ENCODE measurements at regions not wholly inside any gene's neighbourhood (a gene's known extent, or its start where the extent isn't known, plus 50 kb on each side); places are given as distances from the start of the nearest gene placed in this dataset.

- H2AFZ ChIP-seq (ENCODE audit: control insufficient read depth, low read depth, low read length), result no peak overlapping the region
- no peak overlapping the region for H3K9ac ChIP-seq (ENCODE audit: control insufficient read depth, insufficient read depth, low read length)
- in situ Hi-C loops (cut with MboI) (no loop called here), intact Hi-C loops (cut with micrococcal nuclease; ENCODE audit: unreplicated experiment) (no loop called here)
- H3K27me3 ChIP-seq (replicated peaks in 1 of 2; ENCODE audit: control insufficient read depth in 2 of 2, insufficient read depth in 2 of 2, low read length in 1 of 2), result no peaks in the 10 kb centered on the region
- ChIA-PET RAD21 (ENCODE audit: unreplicated experiment) (no interaction called here), CTCF (interaction anchor here (1.2 kb wide), 1 partner anchor 10 kb away, joined by 3 read pairs; no protein-coding TSS in a partner anchor), POLR2A (no interaction called here), SMC1A (ENCODE audit: uncharacterized antibody, unreplicated experiment) (interaction anchor here (1.2 kb wide), 1 partner anchor 10 kb away, joined by 3 read pairs; no protein-coding TSS in a partner anchor)
- no peak for DNase-seq (ENCODE audit: low read depth, low spot score)
- H3K9me3 ChIP-seq (replicated peaks; ENCODE audit: control insufficient read depth, insufficient read depth, low read length), result no peaks in the 10 kb centered on the region
- H3K4me1 ChIP-seq (ENCODE audit: control insufficient read depth, insufficient read depth, low read length), result no peaks in the 10 kb centered on the region
- no peak for TF ChIP-seq GATAD2B (conservative IDR thresholded peaks at IDR 0.05; ENCODE audit: low read depth)
- TF ChIP-seq CBX5 (IDR thresholded peaks at IDR 0.05; ENCODE audit: low read depth), result no peak
- TF ChIP-seq DPF2 (IDR thresholded peaks at IDR 0.05), result no peak
- no peak for TF ChIP-seq RB1 (IDR thresholded peaks at IDR 0.05; ENCODE audit: borderline replicate concordance)
- TF ChIP-seq IRF5 (IDR thresholded peaks at IDR 0.05; ENCODE audit: borderline replicate concordance), result no peak
- TF ChIP-seq NRF1 (conservative IDR thresholded peaks at IDR 0.05; ENCODE audit: low read depth, low read length), result no peak
- no peak for TF ChIP-seq POLR2A (IDR thresholded peaks at IDR 0.05; ENCODE audit: low read depth, low read length)
- no peak for TF ChIP-seq BRCA1 (IDR thresholded peaks at IDR 0.05; ENCODE audit: low read depth, low read length)
- TF ChIP-seq ZBED1 (IDR thresholded peaks at IDR 0.05; ENCODE audit: borderline replicate concordance), result no peak
- BruUV-seq (replicated peaks), result no TSS peak
- 25% methylated on average over 2 of the region's 2 CpGs for WGBS (ENCODE audit: insufficient coverage, insufficient replicate concordance, low lambda C conversion rate, missing lambda C conversion rate)
- H3K27ac ChIP-seq (ENCODE audit: control insufficient read depth, insufficient read depth), result no peak overlapping the region
- no peak for FAIRE-seq
- H3K36me3 ChIP-seq (ENCODE audit: control insufficient read depth in 2 of 2, insufficient read depth in 2 of 2, low read length in 1 of 2), result no peaks in the 10 kb centered on the region
- no peaks in the 10 kb centered on the region for H4K20me1 ChIP-seq (ENCODE audit: control insufficient read depth, insufficient read depth)
- no peak overlapping the region for H3K4me3 ChIP-seq
- H3K79me2 ChIP-seq (ENCODE audit: control insufficient read depth, insufficient read depth, low read length), result no peaks in the 10 kb centered on the region
- no peak overlapping the region for H3K4me2 ChIP-seq (ENCODE audit: control insufficient read depth, insufficient read depth)
- ATAC-seq, result no peak
Measured at GRCh38 chr9:80560976-80561375, 989.2 kb downstream of the TLE4 start.

- H3K27ac ChIP-seq (ENCODE audit: control insufficient read depth, insufficient read depth), result no peak overlapping the region
- H3K9ac ChIP-seq (ENCODE audit: control insufficient read depth, insufficient read depth, low read length), result no peak overlapping the region
- H3K36me3 ChIP-seq (ENCODE audit: control insufficient read depth in 2 of 2, insufficient read depth in 2 of 2, low read length in 1 of 2), result no peaks in the 10 kb centered on the region
- no TSS peak for BruUV-seq (replicated peaks)
- no peak overlapping the region for H3K4me3 ChIP-seq
- in situ Hi-C loops (cut with MboI) (no loop called here), intact Hi-C loops (cut with micrococcal nuclease; ENCODE audit: unreplicated experiment) (loop anchor here (10.0 kb wide), 1 partner anchor 52 kb away; no protein-coding TSS in a partner anchor)
- H3K9me3 ChIP-seq (replicated peaks; ENCODE audit: control insufficient read depth, insufficient read depth, low read length), result no peaks in the 10 kb centered on the region
- ChIA-PET CTCF (no interaction called here), SMC1A (ENCODE audit: uncharacterized antibody, unreplicated experiment) (no interaction called here), POLR2A (no interaction called here), RAD21 (ENCODE audit: unreplicated experiment) (no interaction called here)
- DNase-seq (ENCODE audit: low read depth, low spot score) (no peak), ATAC-seq (no peak), FAIRE-seq (no peak)
- H4K20me1 ChIP-seq (ENCODE audit: control insufficient read depth, insufficient read depth), result no peaks in the 10 kb centered on the region
- WGBS (ENCODE audit: insufficient coverage, insufficient replicate concordance, low lambda C conversion rate, missing lambda C conversion rate), result 0% methylated on average over 1 of the region's 1 CpG
- H3K79me2 ChIP-seq (ENCODE audit: control insufficient read depth, insufficient read depth, low read length), result no peaks in the 10 kb centered on the region
- H3K4me1 ChIP-seq (ENCODE audit: control insufficient read depth, insufficient read depth, low read length), result no peaks in the 10 kb centered on the region
- no peak overlapping the region for H2AFZ ChIP-seq (ENCODE audit: control insufficient read depth, low read depth, low read length)
- H3K4me2 ChIP-seq (ENCODE audit: control insufficient read depth, insufficient read depth), result no peak overlapping the region
- no peaks in the 10 kb centered on the region for H3K27me3 ChIP-seq (replicated peaks in 1 of 2; ENCODE audit: control insufficient read depth in 2 of 2, insufficient read depth in 2 of 2, low read length in 1 of 2)
- no peak for TF ChIP-seq FOXK2 (IDR thresholded peaks at IDR 0.05)
- no peak for TF ChIP-seq SMARCA5 (IDR thresholded peaks at IDR 0.05)
- no peak for TF ChIP-seq EP300 (IDR thresholded peaks at IDR 0.05; ENCODE audit: borderline replicate concordance in 1 of 2, control insufficient read depth in 1 of 2, low read depth in 2 of 2, low read length in 2 of 2)
- no peak for TF ChIP-seq PRDM15 (CRISPR knock-in tag; IDR thresholded peaks at IDR 0.05)
- no peak for TF ChIP-seq RELB (IDR thresholded peaks at IDR 0.05; ENCODE audit: low read depth)
Measured at GRCh38 chr9:80557256-80557655, 985.5 kb downstream of the TLE4 start.

All from GM12878 (cell line).